Adrenal gland (tissue), 5 donors: ENCODE measurements at regions not wholly inside any gene's neighbourhood (a gene's known extent, or its start where the extent isn't known, plus 50 kb on each side); places are given as distances from the start of the nearest gene placed in this dataset.

Experiments
- POLR2A ChIP-seq, 2 donors: fragments of 450-650 bp; IDR thresholded peaks; one replicate each; pipeline ENCODE4 v1.6.1; 2017; ENCODE audit warnings: antibody characterized with exemption in 2 of 2, mild to moderate bottlenecking in 2 of 2, moderate library complexity in 1 of 2
- TF ChIP-seq, protein P1 (sequence below), 6 experiments: fragments of 450-650 bp in 4 of 6; fragments of 200-600 bp in 2 of 6; sonication (generic) in 1 of 6; IDR thresholded peaks; 1 replicate in 5 of 6; 2 replicates in 1 of 6; pipeline versions ENCODE4 v1.5.1 to v1.8.0; 2016 to 2021; ENCODE audit warnings: antibody characterized with exemption in 6 of 6, mild to moderate bottlenecking in 2 of 6, moderate library complexity in 1 of 6
- donor health status: DM: no; HTN: no; CAD: no.

- TF ChIP-seq POLR2A (IDR thresholded peaks at IDR 0.05), result no peak
- TF ChIP-seq, protein P1, sequence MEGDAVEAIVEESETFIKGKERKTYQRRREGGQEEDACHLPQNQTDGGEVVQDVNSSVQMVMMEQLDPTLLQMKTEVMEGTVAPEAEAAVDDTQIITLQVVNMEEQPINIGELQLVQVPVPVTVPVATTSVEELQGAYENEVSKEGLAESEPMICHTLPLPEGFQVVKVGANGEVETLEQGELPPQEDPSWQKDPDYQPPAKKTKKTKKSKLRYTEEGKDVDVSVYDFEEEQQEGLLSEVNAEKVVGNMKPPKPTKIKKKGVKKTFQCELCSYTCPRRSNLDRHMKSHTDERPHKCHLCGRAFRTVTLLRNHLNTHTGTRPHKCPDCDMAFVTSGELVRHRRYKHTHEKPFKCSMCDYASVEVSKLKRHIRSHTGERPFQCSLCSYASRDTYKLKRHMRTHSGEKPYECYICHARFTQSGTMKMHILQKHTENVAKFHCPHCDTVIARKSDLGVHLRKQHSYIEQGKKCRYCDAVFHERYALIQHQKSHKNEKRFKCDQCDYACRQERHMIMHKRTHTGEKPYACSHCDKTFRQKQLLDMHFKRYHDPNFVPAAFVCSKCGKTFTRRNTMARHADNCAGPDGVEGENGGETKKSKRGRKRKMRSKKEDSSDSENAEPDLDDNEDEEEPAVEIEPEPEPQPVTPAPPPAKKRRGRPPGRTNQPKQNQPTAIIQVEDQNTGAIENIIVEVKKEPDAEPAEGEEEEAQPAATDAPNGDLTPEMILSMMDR (IDR thresholded peaks at IDR 0.05), result no peak
Measured at GRCh38 chr20:46786566-46786965, 77.1 kb downstream of the SLC2A10 start.
